ENCODE measurements at regions not wholly inside any gene's neighbourhood (a gene's known extent, or its start where the extent isn't known, plus 50 kb on each side); places are given as distances from the start of the nearest gene placed in this dataset.

- TF ChIP-seq OSR1 (CRISPR knock-in tag; IDR thresholded peaks at IDR 0.05) (no peak), ARNTL (CRISPR knock-in tag; IDR thresholded peaks at IDR 0.05; ENCODE audit: borderline replicate concordance, low read depth) (no peak), RARB (CRISPR knock-in tag; IDR thresholded peaks at IDR 0.05) (no peak), TOX (CRISPR knock-in tag; IDR thresholded peaks at IDR 0.05; ENCODE audit: borderline replicate concordance) (no peak), ZNF70 (CRISPR knock-in tag; IDR thresholded peaks at IDR 0.05) (no peak), ZFP3 (CRISPR knock-in tag; IDR thresholded peaks at IDR 0.05) (no peak), PATZ1 (CRISPR knock-in tag; IDR thresholded peaks at IDR 0.05; ENCODE audit: borderline replicate concordance) (no peak), TCF4 (CRISPR knock-in tag; IDR thresholded peaks at IDR 0.05; ENCODE audit: borderline replicate concordance) (no peak), GLIS3 (CRISPR knock-in tag; IDR thresholded peaks at IDR 0.05) (no peak), ZNF565 (CRISPR knock-in tag; conservative IDR thresholded peaks at IDR 0.05; ENCODE audit: low read depth) (no peak), CREB5 (CRISPR knock-in tag; IDR thresholded peaks at IDR 0.05; ENCODE audit: low read depth) (no peak)
- TF ChIP-seq, protein P1, sequence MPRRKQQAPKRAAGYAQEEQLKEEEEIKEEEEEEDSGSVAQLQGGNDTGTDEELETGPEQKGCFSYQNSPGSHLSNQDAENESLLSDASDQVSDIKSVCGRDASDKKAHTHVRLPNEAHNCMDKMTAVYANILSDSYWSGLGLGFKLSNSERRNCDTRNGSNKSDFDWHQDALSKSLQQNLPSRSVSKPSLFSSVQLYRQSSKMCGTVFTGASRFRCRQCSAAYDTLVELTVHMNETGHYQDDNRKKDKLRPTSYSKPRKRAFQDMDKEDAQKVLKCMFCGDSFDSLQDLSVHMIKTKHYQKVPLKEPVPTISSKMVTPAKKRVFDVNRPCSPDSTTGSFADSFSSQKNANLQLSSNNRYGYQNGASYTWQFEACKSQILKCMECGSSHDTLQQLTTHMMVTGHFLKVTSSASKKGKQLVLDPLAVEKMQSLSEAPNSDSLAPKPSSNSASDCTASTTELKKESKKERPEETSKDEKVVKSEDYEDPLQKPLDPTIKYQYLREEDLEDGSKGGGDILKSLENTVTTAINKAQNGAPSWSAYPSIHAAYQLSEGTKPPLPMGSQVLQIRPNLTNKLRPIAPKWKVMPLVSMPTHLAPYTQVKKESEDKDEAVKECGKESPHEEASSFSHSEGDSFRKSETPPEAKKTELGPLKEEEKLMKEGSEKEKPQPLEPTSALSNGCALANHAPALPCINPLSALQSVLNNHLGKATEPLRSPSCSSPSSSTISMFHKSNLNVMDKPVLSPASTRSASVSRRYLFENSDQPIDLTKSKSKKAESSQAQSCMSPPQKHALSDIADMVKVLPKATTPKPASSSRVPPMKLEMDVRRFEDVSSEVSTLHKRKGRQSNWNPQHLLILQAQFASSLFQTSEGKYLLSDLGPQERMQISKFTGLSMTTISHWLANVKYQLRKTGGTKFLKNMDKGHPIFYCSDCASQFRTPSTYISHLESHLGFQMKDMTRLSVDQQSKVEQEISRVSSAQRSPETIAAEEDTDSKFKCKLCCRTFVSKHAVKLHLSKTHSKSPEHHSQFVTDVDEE (CRISPR knock-in tag; IDR thresholded peaks at IDR 0.05): no peak
These were observed 231.8 kb downstream of the KCNS3 start for GRCh38 chr2:18110222-18110621.
